ENCODE measurements at regions not wholly inside any gene's neighbourhood (a gene's known extent, or its start where the extent isn't known, plus 50 kb on each side); places are given as distances from the start of the nearest gene placed in this dataset.

DNA sequence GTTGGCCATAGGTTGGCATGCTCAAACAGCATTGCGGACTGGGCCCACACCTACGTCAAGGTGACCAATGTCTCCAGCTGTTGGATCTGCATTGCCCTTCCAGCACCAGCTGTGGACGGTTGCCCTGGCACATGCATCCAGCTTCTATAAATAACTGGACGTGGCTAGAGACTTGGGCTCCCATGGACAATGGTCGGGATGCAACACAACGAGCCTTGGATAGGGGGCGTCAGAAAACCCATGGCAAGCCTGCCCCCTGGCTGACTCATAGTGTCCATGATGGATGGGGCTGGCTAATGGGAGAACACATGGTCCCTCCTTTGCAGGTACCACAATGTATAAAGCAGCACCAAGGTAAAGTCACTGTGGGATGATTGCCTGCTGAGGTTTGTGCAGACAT is 331.6 kb upstream of the FAR2 start:
- Mint-ChIP-seq H3K9me3 (no peaks in the 10 kb centered on the region), H3K36me3 (no peaks in the 10 kb centered on the region), H3K4me1 (no peaks in the 10 kb centered on the region), H3K4me3 (no peak overlapping the region), H3K27me3 (no peaks in the 10 kb centered on the region), H3K27ac (no peak overlapping the region)

DNA sequence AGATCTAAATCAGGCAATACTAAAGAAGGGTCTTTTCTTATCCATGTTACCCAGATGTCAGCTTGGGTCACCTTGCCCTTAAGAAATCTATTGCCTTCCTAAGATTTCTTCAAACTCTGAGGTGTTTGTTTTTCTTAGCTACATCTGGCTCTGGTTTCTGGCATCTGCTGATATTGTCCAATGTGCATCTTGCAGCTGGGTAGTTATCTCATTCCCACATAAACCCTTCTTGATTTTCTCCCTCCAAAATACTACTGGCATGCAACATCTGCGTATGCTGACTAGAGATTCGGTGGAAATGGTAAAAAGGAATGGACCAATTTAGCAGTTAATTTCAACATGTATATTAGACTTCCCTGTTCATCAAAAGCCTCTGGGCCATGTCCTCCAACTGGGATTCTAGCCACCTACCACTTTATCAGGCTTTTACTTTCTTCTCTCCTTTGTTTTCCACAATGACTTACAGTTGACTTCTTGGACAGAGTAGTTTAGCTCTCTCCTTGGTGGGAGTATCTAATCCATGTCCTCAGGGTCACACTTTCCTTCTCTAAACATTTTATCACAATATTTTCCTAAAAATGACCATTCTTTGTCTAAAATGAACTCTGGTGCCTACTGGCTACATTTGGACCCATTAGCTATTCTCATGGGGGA is 324.8 kb upstream of the FAR2 start:
- no peak overlapping the region for H3K4me3 Mint-ChIP-seq
- no peaks in the 10 kb centered on the region for H3K36me3 Mint-ChIP-seq
- H3K27me3 Mint-ChIP-seq, result peaks cover 1% of the 10 kb centered on the region
- no peak overlapping the region for H3K27ac Mint-ChIP-seq
- no peaks in the 10 kb centered on the region for H3K4me1 Mint-ChIP-seq
- no peaks in the 10 kb centered on the region for H3K9me3 Mint-ChIP-seq

DNA sequence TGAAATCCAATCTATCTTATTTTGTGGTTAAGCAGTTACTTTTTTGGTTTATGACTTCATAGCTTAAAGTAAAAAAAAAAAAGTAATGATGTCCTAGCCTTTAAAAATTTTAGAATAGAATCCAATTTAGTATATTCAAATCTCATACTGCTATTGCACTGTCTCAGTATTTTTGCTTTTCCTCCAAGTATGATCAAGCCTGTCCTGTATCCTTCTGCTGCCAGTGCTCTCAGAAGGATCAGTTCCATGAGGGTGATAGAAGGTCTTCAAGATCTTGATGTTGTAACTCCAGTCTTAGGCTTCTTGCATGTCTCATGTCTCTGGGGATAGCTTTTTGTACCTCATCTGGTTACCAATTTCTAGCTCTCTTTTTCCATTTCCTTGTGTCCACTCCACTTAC is 324.2 kb upstream of the FAR2 start:
- H3K27me3 Mint-ChIP-seq, result peaks cover 1% of the 10 kb centered on the region
- H3K4me1 Mint-ChIP-seq, result no peaks in the 10 kb centered on the region
- H3K9me3 Mint-ChIP-seq, result no peaks in the 10 kb centered on the region
- no peaks in the 10 kb centered on the region for H3K36me3 Mint-ChIP-seq
- H3K27ac Mint-ChIP-seq, result no peak overlapping the region
- H3K4me3 Mint-ChIP-seq, result no peak overlapping the region

DNA sequence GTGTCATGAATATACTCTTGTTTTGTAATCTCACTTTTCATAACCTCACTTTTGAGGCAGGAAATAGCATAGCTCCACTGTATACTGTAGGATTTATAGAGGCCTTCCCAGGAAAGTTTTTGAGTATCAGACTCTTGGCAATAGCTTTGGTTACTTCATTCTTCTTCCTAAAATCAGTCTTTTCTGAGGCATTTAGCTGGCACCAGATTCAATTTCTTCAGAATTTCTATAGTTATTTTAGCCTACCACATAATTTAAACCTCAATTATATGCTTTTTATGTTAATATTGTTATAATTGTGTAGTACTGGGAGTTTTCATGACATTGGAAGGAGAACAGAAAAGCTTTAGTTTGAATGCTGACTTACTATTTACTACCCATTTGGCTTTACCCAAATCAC is 322.3 kb upstream of the FAR2 start:
- Mint-ChIP-seq H3K36me3 (no peaks in the 10 kb centered on the region), H3K4me1 (no peaks in the 10 kb centered on the region), H3K9me3 (peaks cover 3% of the 10 kb centered on the region), H3K27me3 (peaks cover 1% of the 10 kb centered on the region), H3K4me3 (no peak overlapping the region), H3K27ac (no peak overlapping the region)

DNA sequence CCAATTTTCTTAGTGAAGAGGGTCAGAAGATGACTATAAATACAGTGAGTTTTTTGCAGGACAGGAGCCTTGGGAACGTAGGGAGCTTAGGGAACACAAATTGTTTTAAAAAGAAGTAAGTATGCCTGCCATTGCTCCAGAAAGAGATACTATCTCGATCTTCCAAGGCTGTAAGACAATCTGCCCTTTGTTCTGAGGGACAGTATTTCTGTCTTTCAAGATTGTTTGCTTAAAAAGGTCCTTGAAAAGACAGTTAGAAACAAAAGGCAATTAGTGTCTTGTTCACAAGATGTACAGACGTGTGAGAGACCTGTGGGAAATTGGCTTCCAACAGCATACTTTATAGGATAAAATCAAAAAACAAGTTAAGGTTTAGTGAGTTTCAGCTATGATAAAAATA is 321.2 kb upstream of the FAR2 start:
- H3K9me3 Mint-ChIP-seq, result peaks cover 7% of the 10 kb centered on the region
- H3K4me3 Mint-ChIP-seq, result no peak overlapping the region
- H3K36me3 Mint-ChIP-seq, result no peaks in the 10 kb centered on the region
- H3K27me3 Mint-ChIP-seq, result peaks cover 1% of the 10 kb centered on the region
- no peaks in the 10 kb centered on the region for H3K4me1 Mint-ChIP-seq
- H3K27ac Mint-ChIP-seq, result no peak overlapping the region

DNA sequence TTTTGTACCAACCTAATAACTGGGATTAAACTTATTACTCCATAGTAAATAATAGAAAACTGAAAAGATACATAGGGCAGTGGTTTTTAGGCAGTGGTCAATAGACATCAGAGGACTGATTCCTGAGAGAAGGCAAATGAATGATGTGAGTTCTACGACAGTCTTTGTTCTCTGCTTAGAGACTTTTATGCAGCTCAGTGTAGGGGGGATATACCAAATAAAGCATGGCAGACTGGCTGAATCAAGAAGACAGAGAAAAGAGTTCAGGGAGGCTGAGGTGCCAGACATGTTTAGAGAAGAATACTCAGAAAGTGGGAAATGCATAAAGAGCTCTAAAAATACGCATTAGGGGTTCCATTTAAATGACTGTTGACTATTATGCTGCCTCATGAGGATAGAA is 320.8 kb upstream of the FAR2 start:
- Mint-ChIP-seq H3K27ac (no peak overlapping the region), H3K27me3 (peaks cover 1% of the 10 kb centered on the region), H3K9me3 (peaks cover 7% of the 10 kb centered on the region), H3K4me3 (no peak overlapping the region), H3K36me3 (no peaks in the 10 kb centered on the region), H3K4me1 (no peaks in the 10 kb centered on the region)

DNA sequence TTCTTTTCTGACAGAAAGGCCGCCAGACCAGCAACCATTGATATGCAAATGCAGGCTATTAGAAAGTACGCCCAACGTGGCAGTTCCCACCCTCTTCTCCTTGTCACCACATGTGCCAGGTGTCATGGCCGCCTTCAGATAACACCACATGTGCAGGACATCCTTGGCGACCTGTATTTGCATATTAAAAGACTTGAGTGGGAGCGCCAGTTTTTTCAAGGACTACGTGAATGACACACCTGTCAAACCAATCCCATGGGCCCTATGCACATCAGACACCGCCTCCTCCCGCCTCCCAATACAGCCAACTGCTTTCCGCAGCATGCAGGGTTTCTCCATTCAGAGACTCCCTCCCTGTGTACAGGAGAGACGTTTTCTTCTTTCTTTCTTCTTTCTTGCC is 318.6 kb upstream of the FAR2 start:
- Mint-ChIP-seq H3K4me1 (no peaks in the 10 kb centered on the region), H3K4me3 (no peak overlapping the region), H3K27ac (no peak overlapping the region), H3K36me3 (no peaks in the 10 kb centered on the region), H3K27me3 (peaks cover 1% of the 10 kb centered on the region), H3K9me3 (peaks cover 13% of the 10 kb centered on the region)

DNA sequence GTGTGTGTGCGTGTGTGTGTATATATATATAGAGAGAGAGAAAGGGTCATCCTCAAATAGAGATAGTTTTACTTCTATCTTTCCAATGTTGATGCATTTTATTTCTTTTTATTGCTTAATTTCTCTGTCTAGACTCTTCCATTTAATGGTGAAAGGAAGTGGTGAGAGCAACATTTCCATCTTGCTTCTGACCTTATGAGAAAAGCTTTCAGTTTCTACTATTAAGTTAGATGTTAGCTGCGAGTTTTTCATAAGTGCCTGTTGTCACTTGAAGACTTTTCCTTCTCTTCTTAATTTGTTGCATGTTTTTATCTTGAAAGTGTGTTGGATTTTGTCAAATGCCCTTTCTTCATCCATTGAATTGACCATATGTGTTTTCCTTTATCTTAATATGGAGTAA is 304.4 kb upstream of the FAR2 start:
- Mint-ChIP-seq H3K9me3 (peaks cover 11% of the 10 kb centered on the region), H3K27me3 (peaks cover 2% of the 10 kb centered on the region), H3K4me1 (no peaks in the 10 kb centered on the region), H3K4me3 (no peak overlapping the region), H3K27ac (no peak overlapping the region), H3K36me3 (no peaks in the 10 kb centered on the region)

DNA sequence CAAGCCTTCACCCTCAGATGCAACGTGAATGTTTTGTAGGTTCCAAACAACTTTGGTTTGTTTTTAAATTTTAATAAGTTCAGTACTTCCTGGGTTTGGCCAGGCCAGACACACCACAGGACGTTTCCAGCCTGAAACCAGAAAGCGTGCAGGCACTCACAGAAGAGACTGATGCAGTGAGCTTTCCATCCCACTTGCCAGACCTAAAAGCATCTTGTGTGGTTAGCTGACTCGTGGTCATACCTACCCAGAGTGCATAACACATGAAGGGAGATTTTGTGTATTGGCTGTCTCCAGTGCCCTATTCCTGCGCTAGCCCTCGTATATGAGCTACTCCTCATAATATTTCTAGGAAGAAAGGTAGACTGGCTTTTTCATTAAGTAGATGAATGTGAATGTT is 297.3 kb upstream of the FAR2 start:
- Mint-ChIP-seq H3K27ac (no peak overlapping the region), H3K4me1 (no peaks in the 10 kb centered on the region), H3K4me3 (no peak overlapping the region), H3K27me3 (peaks cover 2% of the 10 kb centered on the region), H3K9me3 (peaks cover 6% of the 10 kb centered on the region), H3K36me3 (no peaks in the 10 kb centered on the region)

DNA sequence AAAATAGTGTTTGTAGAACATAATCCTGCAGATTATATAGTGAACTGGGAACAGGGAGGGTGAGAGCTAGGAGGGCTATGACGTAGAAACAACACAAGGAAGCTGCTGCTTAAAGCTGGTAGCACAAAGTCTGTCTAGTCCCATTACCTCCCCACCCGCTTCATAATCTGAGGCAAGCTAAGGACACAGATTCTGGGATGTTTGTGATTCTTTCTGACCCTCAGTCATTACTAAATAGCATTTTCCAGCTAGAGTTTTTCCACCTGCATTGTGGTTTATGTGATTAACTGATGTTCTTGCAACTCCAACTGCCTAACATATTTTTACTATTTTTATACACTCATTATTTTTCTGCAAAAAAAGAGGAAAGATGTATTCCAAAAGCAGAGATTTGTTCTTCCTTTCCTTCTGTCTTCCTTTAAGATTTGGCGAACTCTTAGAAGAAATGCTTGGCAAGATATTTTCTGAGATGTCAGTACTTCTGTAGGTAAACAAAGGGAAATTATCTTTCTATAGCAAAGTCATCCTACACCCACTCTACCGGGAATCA is 293.2 kb upstream of the FAR2 start:
- no peaks in the 10 kb centered on the region for H3K4me1 Mint-ChIP-seq
- peaks cover 6% of the 10 kb centered on the region for H3K9me3 Mint-ChIP-seq
- H3K27ac Mint-ChIP-seq, result no peak overlapping the region
- H3K36me3 Mint-ChIP-seq, result no peaks in the 10 kb centered on the region
- H3K27me3 Mint-ChIP-seq, result no peaks in the 10 kb centered on the region
- no peak overlapping the region for H3K4me3 Mint-ChIP-seq

DNA sequence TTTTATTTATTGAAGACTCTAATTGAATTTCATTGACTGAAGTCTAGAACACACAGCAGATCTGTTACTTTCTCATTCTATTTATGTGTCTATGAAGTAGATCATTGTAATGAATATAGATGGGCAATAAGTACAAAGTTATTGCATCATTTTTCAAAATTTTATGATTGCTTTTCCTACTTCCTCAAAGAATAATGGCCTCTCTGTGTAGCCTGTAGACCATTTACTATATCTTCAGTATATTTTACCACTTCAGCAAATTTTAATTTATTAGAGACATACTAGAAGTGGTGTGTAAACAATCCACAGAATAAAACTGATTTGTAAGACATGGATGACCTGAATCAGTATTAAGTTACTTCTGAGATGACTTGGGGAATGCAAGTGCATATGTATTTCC is 291.7 kb upstream of the FAR2 start:
- no peaks in the 10 kb centered on the region for H3K4me1 Mint-ChIP-seq
- no peaks in the 10 kb centered on the region for H3K36me3 Mint-ChIP-seq
- no peaks in the 10 kb centered on the region for H3K27me3 Mint-ChIP-seq
- peaks cover 6% of the 10 kb centered on the region for H3K9me3 Mint-ChIP-seq
- H3K27ac Mint-ChIP-seq, result no peak overlapping the region
- H3K4me3 Mint-ChIP-seq, result no peak overlapping the region

DNA sequence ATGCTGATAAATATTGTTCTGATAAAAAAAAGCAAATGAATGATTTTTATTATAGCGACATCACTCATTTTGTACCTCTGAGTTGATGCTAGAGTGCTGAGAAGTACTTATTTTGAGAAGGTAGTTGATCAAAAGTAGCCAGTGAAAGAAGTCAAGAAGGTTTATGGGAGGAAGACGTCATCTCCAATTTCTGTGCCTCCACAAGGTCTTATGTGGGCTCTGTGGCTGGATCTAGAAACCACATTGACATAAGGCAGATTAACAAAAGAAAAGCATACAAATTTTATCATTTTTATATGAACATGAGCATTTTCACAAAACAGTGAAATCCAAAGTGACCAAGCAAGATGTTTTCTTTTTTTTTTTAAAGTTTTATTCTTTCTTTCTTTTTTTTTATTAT is 289.5 kb upstream of the FAR2 start:
- Mint-ChIP-seq H3K4me3 (no peak overlapping the region), H3K27me3 (no peaks in the 10 kb centered on the region), H3K27ac (no peak overlapping the region), H3K4me1 (no peaks in the 10 kb centered on the region), H3K9me3 (peaks cover 7% of the 10 kb centered on the region), H3K36me3 (no peaks in the 10 kb centered on the region)

DNA sequence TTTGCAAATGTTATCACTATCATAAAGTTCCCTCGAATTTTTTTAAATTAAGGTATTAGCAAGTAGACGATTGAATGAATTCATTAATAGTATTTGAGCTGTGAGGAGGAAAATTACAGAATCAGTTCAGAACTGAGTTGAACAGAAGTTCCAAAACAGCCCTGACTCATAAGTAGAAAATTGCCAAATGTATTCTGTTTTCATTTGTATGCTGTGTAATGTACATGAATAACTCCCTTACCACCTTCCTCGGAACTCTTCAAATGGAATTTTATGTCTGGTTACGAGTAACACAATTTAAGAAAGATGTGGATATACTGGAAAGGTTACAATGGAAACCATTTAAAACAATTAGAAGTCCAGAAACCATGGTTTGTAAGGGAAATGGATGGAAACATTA is 283.3 kb upstream of the FAR2 start:
- Mint-ChIP-seq H3K36me3 (no peaks in the 10 kb centered on the region), H3K4me1 (no peaks in the 10 kb centered on the region), H3K27ac (no peak overlapping the region), H3K4me3 (no peak overlapping the region), H3K27me3 (peaks cover 4% of the 10 kb centered on the region), H3K9me3 (peaks cover 10% of the 10 kb centered on the region)

DNA sequence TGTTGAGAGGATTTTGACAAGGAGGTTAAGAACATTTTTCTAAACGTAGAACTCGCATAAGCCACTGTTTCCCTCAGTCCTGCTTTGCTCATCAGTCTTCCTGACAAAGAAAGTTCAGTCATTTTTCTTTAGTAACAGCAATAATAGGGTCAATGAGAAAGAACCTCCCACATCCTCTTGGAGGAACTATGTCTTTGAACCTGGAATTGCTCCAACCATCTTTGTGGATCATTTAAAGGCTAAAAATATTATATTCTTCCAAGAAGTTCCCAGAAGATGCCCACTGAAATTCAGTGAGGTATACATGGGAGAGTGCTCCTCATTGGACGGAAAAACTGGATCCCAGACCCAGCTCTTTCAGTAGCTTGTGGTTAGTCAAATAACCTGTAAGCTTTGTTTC is 282.8 kb upstream of the FAR2 start:
- Mint-ChIP-seq H3K4me3 (no peak overlapping the region), H3K36me3 (no peaks in the 10 kb centered on the region), H3K9me3 (peaks cover 10% of the 10 kb centered on the region), H3K27me3 (peaks cover 4% of the 10 kb centered on the region), H3K27ac (no peak overlapping the region), H3K4me1 (no peaks in the 10 kb centered on the region)

DNA sequence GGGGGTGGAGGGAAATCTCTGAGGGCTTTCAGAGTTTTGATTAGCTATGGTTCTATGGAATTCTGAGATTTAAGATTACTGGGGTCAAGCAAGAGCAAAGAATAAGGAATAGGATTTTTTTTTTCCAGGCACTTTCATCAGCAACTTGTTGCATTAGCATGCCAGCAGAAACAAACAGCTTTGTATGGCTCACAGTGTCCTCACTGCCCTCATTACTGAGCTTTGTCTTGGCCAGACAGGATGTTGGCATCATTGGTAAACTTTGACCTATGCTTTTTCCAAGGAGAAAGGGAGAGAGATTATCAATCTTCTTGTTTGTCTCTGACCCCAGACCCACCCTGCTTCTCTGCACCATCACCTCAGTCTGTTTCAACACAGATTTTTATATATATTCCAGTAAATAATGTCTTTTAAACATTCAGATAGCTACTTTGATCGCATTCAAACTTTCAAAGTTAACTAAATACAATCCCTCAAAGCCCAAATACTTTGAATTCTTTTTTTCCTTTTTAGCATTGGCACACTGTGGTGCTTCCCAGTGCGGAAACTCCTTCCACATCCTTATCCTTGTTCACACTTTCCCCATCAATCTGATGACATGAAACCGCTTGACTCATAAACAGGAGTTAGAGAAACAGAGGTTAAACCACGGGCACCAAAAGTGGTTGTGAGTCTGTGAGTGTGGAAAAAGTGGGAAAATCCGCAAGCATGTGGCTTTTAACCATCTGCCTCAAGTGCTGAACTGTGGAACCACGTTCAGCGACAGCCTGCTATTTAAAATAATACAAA is 282.2 kb upstream of the FAR2 start:
- Mint-ChIP-seq H3K27me3 (peaks cover 4% of the 10 kb centered on the region), H3K4me3 (no peak overlapping the region), H3K9me3 (peaks cover 10% of the 10 kb centered on the region), H3K4me1 (no peaks in the 10 kb centered on the region), H3K36me3 (no peaks in the 10 kb centered on the region), H3K27ac (no peak overlapping the region)

DNA sequence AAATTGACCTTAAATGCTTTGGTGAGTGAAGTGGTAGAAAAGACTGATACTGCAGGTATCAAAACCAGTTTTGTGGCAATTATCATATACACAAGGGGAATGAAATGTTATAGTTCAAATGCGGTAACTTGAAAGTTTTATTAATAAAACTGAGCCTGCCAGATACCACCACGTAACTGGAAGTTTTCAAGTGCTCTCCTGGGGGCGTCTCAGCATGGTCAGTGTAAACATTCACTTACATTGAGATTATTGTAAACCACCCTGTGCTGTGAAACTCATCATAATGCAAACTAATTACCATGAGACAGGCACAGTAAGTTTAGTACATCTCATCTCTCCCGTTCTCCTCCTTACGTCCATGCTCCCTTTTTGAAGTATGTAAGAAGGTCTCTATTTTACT is 280.7 kb upstream of the FAR2 start:
- Mint-ChIP-seq H3K27me3 (peaks cover 4% of the 10 kb centered on the region), H3K4me1 (no peaks in the 10 kb centered on the region), H3K27ac (no peak overlapping the region), H3K9me3 (peaks cover 10% of the 10 kb centered on the region), H3K4me3 (no peak overlapping the region), H3K36me3 (no peaks in the 10 kb centered on the region)

Measured in activated naive CD4-positive, alpha-beta T cell treated with anti-CD3 and anti-CD28 coated beads, Interleukin-2, amount 50 U/mL, for 24 hours (primary cell).